BLaER1 treated with 17β-estradiol and CSF1 and Interleukin-3, amounts not matched to agents 10 nM and 100 nM (cell line): ENCODE measurements at regions not wholly inside any gene's neighbourhood (a gene's known extent, or its start where the extent isn't known, plus 50 kb on each side); places are given as distances from the start of the nearest gene placed in this dataset.

Experiments
- H3K27ac ChIP-seq, 11 experiments: shearing (Covaris generic); formaldehyde crosslinking; 2 replicates each; pipeline ENCODE4 v1.8.1; 2022
- H3K27me3 ChIP-seq, 11 experiments: shearing (Covaris generic); formaldehyde crosslinking; 2 replicates each; pipeline ENCODE4 v1.8.1; 2022
- H3K36me3 ChIP-seq, 11 experiments: shearing (Covaris generic); formaldehyde crosslinking; 2 replicates each; pipeline ENCODE4 v1.8.1; 2022
- H3K4me1 ChIP-seq, 10 experiments: shearing (Covaris generic); formaldehyde crosslinking; 2 replicates each; pipeline ENCODE4 v1.8.1; 2022
- H3K4me2 ChIP-seq, 11 experiments: shearing (Covaris generic); formaldehyde crosslinking; 2 replicates each; pipeline ENCODE4 v1.8.1; 2022
- H3K4me3 ChIP-seq, 10 experiments: shearing (Covaris generic); formaldehyde crosslinking; 2 replicates each; pipeline ENCODE4 v1.8.1; 2022
- H3K9ac ChIP-seq, 11 experiments: shearing (Covaris generic); formaldehyde crosslinking; 2 replicates each; pipeline ENCODE4 v1.8.1; 2022
- H3K9me3 ChIP-seq, 11 experiments: shearing (Covaris generic); formaldehyde crosslinking; replicated peaks in 1 of 11; 2 replicates each; pipeline ENCODE4 v1.8.1; 2022
- H4K20me1 ChIP-seq, 11 experiments: shearing (Covaris generic); formaldehyde crosslinking; 2 replicates each; pipeline ENCODE4 v1.8.1; 2022
- Cebpa-rat ChIP-seq, 11 experiments: shearing (Covaris generic); IDR thresholded peaks; 2 replicates each; pipeline ENCODE4 v1.8.1; 2022

DNA sequence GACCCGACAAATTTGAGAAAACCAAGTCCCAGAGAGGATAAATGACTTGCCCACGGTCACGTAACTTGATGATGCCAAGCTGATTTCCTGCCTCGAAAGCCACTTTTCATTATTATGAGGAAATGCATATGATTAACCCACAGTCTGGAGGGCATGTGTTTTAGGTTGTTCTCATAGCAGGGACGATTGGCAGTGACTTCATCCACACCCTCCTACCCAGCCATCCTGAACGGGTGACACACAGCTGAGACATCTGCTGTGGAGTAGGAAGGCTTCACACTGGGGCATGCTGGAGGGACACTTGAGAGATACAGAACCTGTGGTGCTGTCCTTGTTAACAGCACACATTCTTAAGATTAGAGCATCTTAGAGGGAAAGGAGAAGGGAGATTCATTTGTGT is 65.4 kb upstream of the WDFY2 start:
- H4K20me1 ChIP-seq = no peaks in the 10 kb centered on the region
- no peaks in the 10 kb centered on the region for H3K27me3 ChIP-seq
- peaks cover 11 to 30% (median 24%) of the 10 kb centered on the region in 10 experiments for H3K4me1 ChIP-seq
- peaks cover 0 to 4% (median 0%) of the 10 kb centered on the region in 11 experiments; a peak in 1 of 22 replicates for H3K9me3 ChIP-seq
- peak overlapping the region in 4 of 11 experiments; percentile 14 to 43 (median 30); a peak in 3 of 22 replicates for H3K27ac ChIP-seq
- H3K4me3 ChIP-seq = no peak overlapping the region
- TF ChIP-seq Cebpa-rat (IDR thresholded peaks at IDR 0.05) = no peak
- H3K9ac ChIP-seq = 0 out of 22 replicates have a peak overlapping the region, but pooled peaks of 1 of the 11 experiments have one; percentile 11
- H3K36me3 ChIP-seq = no peaks in the 10 kb centered on the region
- H3K4me2 ChIP-seq = peak overlapping the region; percentile 3 to 66 (median 27); a peak in 17 of 22 replicates

DNA sequence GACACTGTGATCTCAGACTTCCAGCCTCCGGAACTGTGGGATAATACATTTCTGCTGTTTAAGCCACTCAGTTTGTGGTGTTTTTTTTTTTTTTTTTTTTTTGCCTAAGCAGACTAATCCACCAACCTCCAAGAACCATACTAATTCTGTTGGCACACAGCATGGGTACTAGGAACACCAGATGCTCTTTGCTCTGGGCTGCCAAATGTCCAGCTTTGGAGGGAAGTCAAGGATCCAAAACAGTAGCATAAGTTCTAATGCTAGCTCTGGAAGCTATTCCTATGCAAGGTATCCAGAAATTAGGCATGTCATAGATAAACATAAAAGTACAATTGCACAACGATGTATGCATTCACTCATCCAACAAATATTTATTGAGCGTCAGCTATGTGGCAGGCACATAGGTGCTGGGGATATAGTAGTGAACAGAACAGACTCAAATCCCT is 64.5 kb upstream of the WDFY2 start:
- Histone ChIP-seq H3K4me3 (no peak overlapping the region), H3K9me3 (peaks cover 0 to 4% (median 0%) of the 10 kb centered on the region in 11 experiments; a peak in 1 of 22 replicates), H3K9ac (no peak overlapping the region), H3K27ac (no peak overlapping the region), H3K36me3 (no peaks in the 10 kb centered on the region), H3K4me1 (peaks cover 14 to 33% (median 26%) of the 10 kb centered on the region in 10 experiments), H4K20me1 (no peaks in the 10 kb centered on the region), H3K4me2 (peak overlapping the region in 1 of 11 experiments; percentile 61; a peak in 1 of 22 replicates), H3K27me3 (no peaks in the 10 kb centered on the region)
- TF ChIP-seq Cebpa-rat (IDR thresholded peaks at IDR 0.05) = no peak

DNA sequence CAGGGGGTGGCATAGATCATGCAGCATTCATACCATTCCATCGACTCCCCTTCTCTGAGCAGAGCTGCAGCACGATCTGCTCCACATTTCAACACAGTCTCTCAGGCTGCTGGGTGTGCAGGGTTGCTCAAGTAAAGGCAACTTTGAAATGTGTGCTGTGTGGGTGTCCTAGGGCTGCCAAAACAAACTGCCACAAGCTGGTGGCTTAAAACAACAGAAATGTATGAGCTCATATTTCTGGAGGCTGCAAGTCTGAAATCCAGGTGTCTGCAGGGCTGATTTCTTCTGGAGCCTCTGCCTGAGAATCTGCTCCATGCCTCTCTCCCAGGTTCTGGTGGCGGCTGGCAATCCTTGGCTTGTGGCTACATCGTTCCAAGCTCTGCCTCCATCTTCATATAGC is 63.7 kb upstream of the WDFY2 start:
- peaks cover 14 to 33% (median 26%) of the 10 kb centered on the region in 10 experiments for H3K4me1 ChIP-seq
- H4K20me1 ChIP-seq = no peaks in the 10 kb centered on the region
- no peak overlapping the region for H3K4me3 ChIP-seq
- H3K9ac ChIP-seq = no peak overlapping the region
- no peak overlapping the region for H3K27ac ChIP-seq
- H3K27me3 ChIP-seq = no peaks in the 10 kb centered on the region
- no peaks in the 10 kb centered on the region for H3K36me3 ChIP-seq
- H3K9me3 ChIP-seq = peaks cover 0 to 2% (median 0%) of the 10 kb centered on the region in 11 experiments; a peak in 1 of 22 replicates
- TF ChIP-seq Cebpa-rat (IDR thresholded peaks at IDR 0.05) = no peak
- no peak overlapping the region for H3K4me2 ChIP-seq

DNA sequence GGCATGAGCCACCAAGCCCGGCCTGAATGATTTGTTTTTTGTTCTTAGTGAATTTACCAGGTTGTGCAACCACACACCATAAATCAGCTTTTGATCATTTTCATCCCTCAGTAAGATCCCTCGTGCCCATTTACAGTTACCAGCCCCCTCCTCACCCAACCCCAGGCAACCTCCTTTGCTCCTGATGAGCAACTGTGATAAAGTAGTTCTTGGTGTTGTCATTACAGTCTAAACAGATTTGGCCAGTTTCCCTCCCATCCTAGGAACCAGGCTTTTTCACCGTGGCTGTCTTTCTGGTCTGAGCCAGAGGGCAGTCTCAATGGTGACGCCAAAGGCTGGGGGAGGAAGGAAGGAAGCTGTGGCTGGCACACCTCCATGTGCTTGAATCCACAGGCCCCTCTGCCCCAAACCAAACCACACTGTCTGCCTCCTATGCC is 61.2 kb upstream of the WDFY2 start:
- Histone ChIP-seq H3K4me3 (no peak overlapping the region), H4K20me1 (no peaks in the 10 kb centered on the region), H3K27ac (peak overlapping the region in 7 of 11 experiments; percentile 1 to 39 (median 29); a peak in 8 of 22 replicates), H3K36me3 (no peaks in the 10 kb centered on the region), H3K27me3 (no peaks in the 10 kb centered on the region), H3K9ac (peak overlapping the region in 5 of 11 experiments; percentile 8 to 36 (median 28); a peak in 3 of 22 replicates), H3K4me1 (peaks cover 14 to 32% (median 25%) of the 10 kb centered on the region in 10 experiments), H3K4me2 (peak overlapping the region; percentile 60 to 78 (median 69)), H3K9me3 (0 out of 22 replicates have a peak, but pooled peaks cover 0 to 5% (median 0%) of the 10 kb centered on the region in 11 experiments)
- no peak for TF ChIP-seq Cebpa-rat (IDR thresholded peaks at IDR 0.05)

DNA sequence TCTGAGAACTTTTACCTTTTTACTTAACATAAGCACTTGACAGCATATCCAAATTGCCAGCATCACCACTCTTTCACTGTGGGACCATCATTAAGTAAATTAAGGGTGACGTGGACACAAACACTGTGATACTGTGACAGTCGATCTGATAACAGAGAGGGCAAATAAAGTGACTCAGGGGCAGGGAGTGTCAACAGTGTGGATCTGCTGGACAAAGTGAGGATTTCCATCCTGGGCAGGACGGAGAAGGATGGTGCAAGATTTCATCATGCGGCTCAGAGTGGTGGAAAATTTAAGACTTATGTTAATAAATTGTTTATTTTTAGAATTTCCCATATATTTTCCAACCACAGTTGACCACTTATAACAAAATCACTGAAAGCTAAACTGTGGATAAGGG is 60.0 kb upstream of the WDFY2 start:
- Histone ChIP-seq H3K36me3 (no peaks in the 10 kb centered on the region), H4K20me1 (no peaks in the 10 kb centered on the region), H3K4me2 (no peak overlapping the region), H3K9ac (no peak overlapping the region), H3K4me3 (no peak overlapping the region), H3K9me3 (0 out of 22 replicates have a peak, but pooled peaks cover 0 to 5% (median 0%) of the 10 kb centered on the region in 11 experiments), H3K27me3 (no peaks in the 10 kb centered on the region), H3K4me1 (peaks cover 13 to 19% (median 14%) of the 10 kb centered on the region in 10 experiments), H3K27ac (no peak overlapping the region)
- TF ChIP-seq Cebpa-rat (IDR thresholded peaks at IDR 0.05) = no peak

DNA sequence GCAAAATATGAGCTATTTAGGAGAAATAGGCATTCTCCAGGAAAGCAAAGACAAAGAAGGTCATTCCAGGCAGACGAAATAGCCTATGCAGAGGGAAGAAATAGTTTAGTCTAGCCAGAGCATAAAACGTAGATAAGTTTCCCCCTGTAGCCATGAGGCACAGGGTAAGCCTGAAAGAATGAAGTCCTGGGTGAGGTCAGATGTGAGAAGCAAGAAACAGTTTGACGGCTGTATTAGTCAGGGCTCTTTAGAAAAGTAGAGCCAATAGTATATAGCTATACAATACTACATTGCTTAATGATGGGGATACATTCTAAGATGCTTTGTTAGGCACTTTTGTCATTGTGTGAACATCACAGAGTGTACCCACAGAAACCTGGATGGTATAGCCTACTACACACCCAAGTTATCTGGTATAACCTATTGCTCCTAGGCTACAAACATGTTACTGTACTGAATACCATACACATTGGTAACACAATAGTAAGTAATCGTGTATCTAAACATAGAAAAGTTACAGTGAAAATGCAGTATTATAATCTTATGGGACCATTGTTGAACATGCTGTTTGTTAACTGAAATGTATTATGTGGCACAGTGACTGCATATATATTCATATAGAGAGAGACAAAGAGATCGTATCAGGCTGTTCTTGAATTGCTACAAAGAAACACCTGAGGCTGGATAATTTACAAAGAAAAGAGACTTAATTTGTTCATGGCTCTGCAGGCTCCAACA is 59.3 kb upstream of the WDFY2 start:
- no peak overlapping the region for H3K4me2 ChIP-seq
- 0 out of 22 replicates have a peak, but pooled peaks cover 0 to 5% (median 0%) of the 10 kb centered on the region in 11 experiments for H3K9me3 ChIP-seq
- H4K20me1 ChIP-seq = no peaks in the 10 kb centered on the region
- H3K36me3 ChIP-seq = no peaks in the 10 kb centered on the region
- no peak overlapping the region for H3K27ac ChIP-seq
- H3K4me1 ChIP-seq = peaks cover 12 to 15% (median 14%) of the 10 kb centered on the region in 10 experiments
- no peak overlapping the region for H3K4me3 ChIP-seq
- H3K27me3 ChIP-seq = no peaks in the 10 kb centered on the region
- H3K9ac ChIP-seq = no peak overlapping the region
- no peak for TF ChIP-seq Cebpa-rat (IDR thresholded peaks at IDR 0.05)

DNA sequence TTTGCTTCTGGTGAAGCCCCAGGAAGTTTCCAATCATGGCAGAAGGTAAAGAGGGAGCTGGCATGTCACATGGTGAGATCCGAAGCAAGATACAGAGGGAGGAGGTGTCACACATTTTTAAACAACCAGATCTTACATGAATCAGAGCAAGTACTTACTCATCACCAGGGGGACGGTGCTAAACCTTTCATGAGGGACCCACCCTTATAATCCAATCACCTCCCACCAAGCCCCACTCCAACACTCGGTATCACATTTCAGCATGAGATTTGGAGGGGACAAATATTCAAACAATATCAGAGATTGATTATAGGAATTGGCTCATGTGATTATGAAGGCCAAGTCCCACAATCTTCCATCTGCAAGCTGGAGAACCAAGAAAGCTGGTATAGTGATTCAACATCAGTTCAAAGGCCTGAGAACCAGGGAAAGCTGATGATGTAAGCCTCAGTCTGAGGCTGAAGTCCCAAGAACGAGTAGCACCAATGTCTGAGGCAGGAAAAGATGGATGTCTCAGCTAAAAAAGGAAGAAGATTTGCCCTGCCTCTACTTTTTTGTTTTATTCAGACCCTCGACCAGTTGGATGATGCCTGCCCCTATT is 58.6 kb upstream of the WDFY2 start:
- 0 out of 22 replicates have a peak, but pooled peaks cover 0 to 5% (median 0%) of the 10 kb centered on the region in 11 experiments for H3K9me3 ChIP-seq
- H3K27me3 ChIP-seq = no peaks in the 10 kb centered on the region
- H3K27ac ChIP-seq = no peak overlapping the region
- H3K4me3 ChIP-seq = no peak overlapping the region
- no peak overlapping the region for H3K9ac ChIP-seq
- no peak overlapping the region for H3K4me2 ChIP-seq
- H3K36me3 ChIP-seq = no peaks in the 10 kb centered on the region
- peaks cover 12 to 18% (median 14%) of the 10 kb centered on the region in 10 experiments for H3K4me1 ChIP-seq
- TF ChIP-seq Cebpa-rat (IDR thresholded peaks at IDR 0.05) = no peak
- no peaks in the 10 kb centered on the region for H4K20me1 ChIP-seq

DNA sequence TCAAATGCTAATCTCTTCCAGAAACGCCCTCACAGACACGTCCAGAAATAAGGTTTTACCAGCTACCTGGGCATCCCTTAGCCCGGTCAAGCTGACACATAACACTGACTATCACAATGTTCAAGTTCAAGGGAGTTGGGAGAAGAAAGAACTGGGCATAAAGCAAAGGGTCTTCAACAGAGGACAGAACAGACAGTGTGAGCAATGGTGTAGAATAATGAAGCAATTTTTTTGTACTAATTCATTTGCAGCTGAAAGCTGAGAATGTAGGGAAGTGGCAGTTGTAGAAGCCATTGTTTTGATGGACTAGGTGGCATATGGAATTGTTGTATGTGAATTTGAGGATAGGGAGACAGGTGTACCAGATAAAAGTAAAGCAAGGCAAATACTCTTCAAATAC is 58.1 kb upstream of the WDFY2 start:
- Histone ChIP-seq H3K4me3 (no peak overlapping the region), H3K27ac (no peak overlapping the region), H3K9ac (no peak overlapping the region), H3K27me3 (no peaks in the 10 kb centered on the region), H3K36me3 (no peaks in the 10 kb centered on the region), H3K4me2 (no peak overlapping the region), H4K20me1 (no peaks in the 10 kb centered on the region), H3K9me3 (peaks cover 0 to 5% (median 0%) of the 10 kb centered on the region in 11 experiments; a peak in 1 of 22 replicates), H3K4me1 (peaks cover 12 to 18% (median 14%) of the 10 kb centered on the region in 10 experiments)
- TF ChIP-seq Cebpa-rat (IDR thresholded peaks at IDR 0.05) = no peak

DNA sequence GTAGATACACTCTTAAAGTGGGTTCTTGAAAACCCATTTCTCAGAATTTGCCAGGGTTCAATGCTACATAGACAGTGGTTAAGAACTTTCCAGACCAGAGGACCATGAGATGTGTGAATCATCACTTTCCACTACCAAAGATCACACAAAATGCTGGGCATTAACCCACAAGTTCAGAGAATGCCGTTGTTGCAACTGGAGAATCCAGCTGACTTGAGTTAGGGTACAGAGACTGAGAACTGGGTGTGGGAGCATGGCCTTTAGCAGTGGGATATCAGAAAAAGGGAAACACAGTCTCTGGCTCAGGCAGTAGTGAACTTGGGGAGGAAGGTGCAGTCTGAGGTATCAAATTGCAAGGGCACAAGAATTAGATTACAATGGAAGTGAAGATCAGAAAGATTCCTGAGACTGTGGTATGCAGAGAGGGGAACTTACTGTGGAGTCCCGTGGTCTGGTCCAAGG is 51.5 kb upstream of the WDFY2 start:
- Histone ChIP-seq H3K4me3 (no peak overlapping the region), H3K36me3 (no peaks in the 10 kb centered on the region), H3K4me2 (0 out of 22 replicates have a peak overlapping the region, but pooled peaks of 1 of the 11 experiments have one; percentile 9), H3K27me3 (no peaks in the 10 kb centered on the region), H3K27ac (no peak overlapping the region), H3K4me1 (peaks cover 5 to 29% (median 10%) of the 10 kb centered on the region in 10 experiments; a peak in 19 of 20 replicates), H3K9ac (no peak overlapping the region), H3K9me3 (peaks cover 0 to 5% (median 0%) of the 10 kb centered on the region in 11 experiments; a peak in 1 of 22 replicates), H4K20me1 (no peaks in the 10 kb centered on the region)
- no peak for TF ChIP-seq Cebpa-rat (IDR thresholded peaks at IDR 0.05)
